ENCODE measurements at regions not wholly inside any gene's neighbourhood (a gene's known extent, or its start where the extent isn't known, plus 50 kb on each side); places are given as distances from the start of the nearest gene placed in this dataset.

GRCh38 chr6:19525673-19526072 lies 311.5 kb upstream of the ID4 start:
- FAIRE-seq (no peak), DNase-seq (ENCODE audit: low read depth, low spot score) (no peak)
- Histone ChIP-seq H3K27ac (ENCODE audit: insufficient read depth, low read depth, low read length) (no peak overlapping the region), H3K9me1 (replicated peaks; ENCODE audit: control insufficient read depth, extremely low read depth, insufficient read depth, low read length) (no peaks in the 10 kb centered on the region), H3K9me3 (replicated peaks; ENCODE audit: control insufficient read depth, insufficient read depth, low read length) (no peaks in the 10 kb centered on the region), H3K4me3 (replicated peaks in 1 of 3; ENCODE audit: insufficient read depth in 1 of 3, low read depth in 1 of 3, low read length in 3 of 3) (no peak overlapping the region), H3K4me2 (ENCODE audit: insufficient read depth, low read length) (no peak overlapping the region), H3K79me2 (ENCODE audit: control insufficient read depth, insufficient read depth, low read length) (no peaks in the 10 kb centered on the region), H3K4me1 (ENCODE audit: control insufficient read depth, extremely low read depth, insufficient read depth, low read length) (no peaks in the 10 kb centered on the region), H4K20me1 (replicated peaks; ENCODE audit: control insufficient read depth, extremely low read depth, insufficient read depth, low read length) (no peaks in the 10 kb centered on the region), H2AFZ (ENCODE audit: low read depth, low read length) (no peak overlapping the region), H3K9ac (replicated peaks; ENCODE audit: extremely low read depth, insufficient read depth, low read length) (no peak overlapping the region), H3K27me3 (ENCODE audit: control insufficient read depth in 2 of 2, insufficient read depth in 2 of 2, low read length in 2 of 2) (no peaks in the 10 kb centered on the region), H3K36me3 (ENCODE audit: control insufficient read depth in 2 of 2, extremely low read depth in 1 of 2, insufficient read depth in 2 of 2, low read length in 2 of 2) (no peaks in the 10 kb centered on the region)
- dilution Hi-C loops (cut with MboI; ENCODE audit: extremely low pct_ligation_motif_present, low sequenced_read_pairs) = no loop called here
- CTCF ChIA-PET = no interaction called here
- no TSS peak for BruUV-seq (replicated peaks)
- no peak for TF ChIP-seq MYC (IDR thresholded peaks at IDR 0.05; ENCODE audit: low read depth, low read length)
- TF ChIP-seq POLR2A (IDR thresholded peaks at IDR 0.05; ENCODE audit: low read depth, low read length) = no peak
- TF ChIP-seq FOS (IDR thresholded peaks at IDR 0.05; ENCODE audit: borderline replicate concordance, insufficient read depth, low read length) = no peak
- TF ChIP-seq CTCF (IDR thresholded peaks at IDR 0.05; ENCODE audit: extremely low read depth in 1 of 2, insufficient read depth in 1 of 2, low read depth in 1 of 2, low read length in 2 of 2) = no peak
- no peak for TF ChIP-seq MAX (IDR thresholded peaks at IDR 0.05; ENCODE audit: insufficient read depth, insufficient read length)
- POLR2A ChIA-PET = no interaction called here
- intact Hi-C loops (cut with micrococcal nuclease) = no loop called here

GRCh38 chr6:19530188-19530587 lies 307.0 kb upstream of the ID4 start:
- no peaks in the 10 kb centered on the region for H3K36me3 ChIP-seq (ENCODE audit: control insufficient read depth in 2 of 2, extremely low read depth in 1 of 2, insufficient read depth in 2 of 2, low read length in 2 of 2)
- H3K9me3 ChIP-seq (replicated peaks; ENCODE audit: control insufficient read depth, insufficient read depth, low read length) = peaks cover 2% of the 10 kb centered on the region
- TF ChIP-seq POLR2AphosphoS5 (IDR thresholded peaks at IDR 0.05; ENCODE audit: insufficient read depth, low read depth, low read length) = no peak
- no peak for TF ChIP-seq CTCF (IDR thresholded peaks at IDR 0.05; ENCODE audit: extremely low read depth in 1 of 2, insufficient read depth in 1 of 2, low read depth in 1 of 2, low read length in 2 of 2)
- no peak for TF ChIP-seq POLR2A (IDR thresholded peaks at IDR 0.05; ENCODE audit: low read depth, low read length)
- no peak for TF ChIP-seq JUN (IDR thresholded peaks at IDR 0.05; ENCODE audit: borderline replicate concordance, insufficient read depth, insufficient read length, low read depth)
- no peak for TF ChIP-seq MYC (IDR thresholded peaks at IDR 0.05; ENCODE audit: low read depth, low read length)
- no peak for TF ChIP-seq EZH2 (IDR thresholded peaks at IDR 0.05; ENCODE audit: borderline replicate concordance, low read depth, low read length, severe bottlenecking)
- no peak for TF ChIP-seq GATA2 (IDR thresholded peaks at IDR 0.05; ENCODE audit: insufficient read depth, insufficient read length, low read depth, low read length)
- no peak for TF ChIP-seq MAX (IDR thresholded peaks at IDR 0.05; ENCODE audit: insufficient read depth, insufficient read length)
- no peak for TF ChIP-seq FOS (IDR thresholded peaks at IDR 0.05; ENCODE audit: borderline replicate concordance, insufficient read depth, low read length)
- ChIA-PET CTCF (no interaction called here), POLR2A (no interaction called here)
- no TSS peak for BruUV-seq (replicated peaks)
- H3K27ac ChIP-seq (ENCODE audit: insufficient read depth, low read depth, low read length) = no peak overlapping the region
- H3K79me2 ChIP-seq (ENCODE audit: control insufficient read depth, insufficient read depth, low read length) = no peaks in the 10 kb centered on the region
- dilution Hi-C loops (cut with MboI; ENCODE audit: extremely low pct_ligation_motif_present, low sequenced_read_pairs) = no loop called here
- H3K4me1 ChIP-seq (ENCODE audit: control insufficient read depth, extremely low read depth, insufficient read depth, low read length) = no peaks in the 10 kb centered on the region
- H3K9me1 ChIP-seq (replicated peaks; ENCODE audit: control insufficient read depth, extremely low read depth, insufficient read depth, low read length) = no peaks in the 10 kb centered on the region
- intact Hi-C loops (cut with micrococcal nuclease) = no loop called here
- H3K4me3 ChIP-seq (replicated peaks in 1 of 3; ENCODE audit: insufficient read depth in 1 of 3, low read depth in 1 of 3, low read length in 3 of 3) = no peak overlapping the region
- no peaks in the 10 kb centered on the region for H3K27me3 ChIP-seq (ENCODE audit: control insufficient read depth in 2 of 2, insufficient read depth in 2 of 2, low read length in 2 of 2)
- no peak for FAIRE-seq
- no peak overlapping the region for H3K9ac ChIP-seq (replicated peaks; ENCODE audit: extremely low read depth, insufficient read depth, low read length)
- no peak for DNase-seq (ENCODE audit: low read depth, low spot score)
- H3K4me2 ChIP-seq (ENCODE audit: insufficient read depth, low read length) = no peak overlapping the region
- H4K20me1 ChIP-seq (replicated peaks; ENCODE audit: control insufficient read depth, extremely low read depth, insufficient read depth, low read length) = no peaks in the 10 kb centered on the region
- no peak overlapping the region for H2AFZ ChIP-seq (ENCODE audit: low read depth, low read length)

Measured in endothelial cell of umbilical vein (primary cell).